K562 (cell line): ENCODE measurements at regions not wholly inside any gene's neighbourhood (a gene's known extent, or its start where the extent isn't known, plus 50 kb on each side); places are given as distances from the start of the nearest gene placed in this dataset.

Source experiments
- ATAC-seq: fragments of 200-7000 bp; cut with Tn5 transposase; 3 replicates; pipeline ENCODE4 v1.9.1; 2020; ENCODE audit warnings: moderate library complexity
- BruUV-seq: library from RNA; stranded (reverse); fragments of 400-500 nt; replicated peaks from 2 replicates; lab custom pipeline; 2021; lab: Mats Ljungman, UMichigan
- CTCF ChIA-PET: fragments of 300-600 bp; formaldehyde crosslinking; extraction: SDS; loops from one replicate; lab custom pipeline; 2021; ENCODE audit warnings: low intra/inter-chr PET ratio; lab: Yijun Ruan, JAX
- POLR2A ChIA-PET: fragments of 300-600, 350-650 bp; sonication (Branson Sonifier 250); formaldehyde crosslinking; extraction: SDS; loops from one replicate; lab custom pipeline; 2021; ENCODE audit warnings: antibody characterized with exemption, inconsistent platforms; lab: Yijun Ruan, JAX
- DNase-seq, 4 experiments: peaks; one replicate each; pipeline versions ENCODE4 v3.0.0 to v3.0.0-alpha.2; 2011 to 2018; ENCODE audit warnings: low spot score in 3 of 4, mixed read lengths in 3 of 4; ENCODE audit errors: extremely low read depth in 1 of 4
- FAIRE-seq: peaks from 2 replicates; lab custom pipeline; 2011; peaks lifted over from hg19 to GRCh38; lab: Jason Lieb, UNC
- H2AFZ ChIP-seq: 2 replicates; pipeline ENCODE4 v1.6.0; 2011; ENCODE audit warnings: low read depth, low read length, control low read depth, inconsistent platforms
- H3K27ac ChIP-seq: fragments of 200-600 bp; 3 replicates; pipeline ENCODE4 v1.8.0; 2011; ENCODE audit warnings: low read depth, mild to moderate bottlenecking, control low read depth, inconsistent platforms, low read length, moderate library complexity, mixed read lengths; ENCODE audit errors: extremely low read depth
- H3K27me3 ChIP-seq, 2 experiments: fragments of 300-600 bp in 1 of 2; 2 replicates in 1 of 2; 3 replicates in 1 of 2; pipeline versions ENCODE4 v1.6.0 to v1.8.0; 2011; ENCODE audit warnings: inconsistent platforms in 2 of 2, low read length in 2 of 2, mild to moderate bottlenecking in 1 of 2, mixed read lengths in 1 of 2, moderate library complexity in 1 of 2; ENCODE audit not compliant: control insufficient read depth in 2 of 2, insufficient read depth in 2 of 2
- H3K36me3 ChIP-seq: fragments of 300-600 bp; 3 replicates; pipeline ENCODE4 v1.8.0; 2011; ENCODE audit warnings: mild to moderate bottlenecking, low read length, inconsistent platforms; ENCODE audit not compliant: control insufficient read depth, insufficient read depth
- H3K4me1 ChIP-seq, 2 experiments: fragments of 200-600 bp in 1 of 2; replicated peaks in 1 of 2; 2 replicates in 1 of 2; 3 replicates in 1 of 2; pipeline versions ENCODE4 v1.5.1 to v1.8.0; 2011; ENCODE audit warnings: inconsistent platforms in 2 of 2, low read length in 2 of 2, mild to moderate bottlenecking in 1 of 2, mixed read lengths in 1 of 2, moderate library complexity in 1 of 2; ENCODE audit not compliant: control insufficient read depth in 2 of 2, insufficient read depth in 2 of 2
- H3K4me2 ChIP-seq: 2 replicates; pipeline ENCODE4 v1.6.1; 2011; ENCODE audit warnings: low read length, control low read depth, inconsistent platforms, mixed read lengths; ENCODE audit not compliant: insufficient read depth
- H3K4me3 ChIP-seq: fragments of 200-600 bp; sonication (generic), shearing (Covaris generic); 2 replicates; pipeline ENCODE4 v1.5.1; 2016; ENCODE audit warnings: control low read depth, inconsistent platforms
- H3K79me2 ChIP-seq: fragments of 200-600 bp; 3 replicates; pipeline ENCODE4 v1.8.0; 2011; ENCODE audit warnings: low read length, inconsistent platforms; ENCODE audit not compliant: control insufficient read depth, insufficient read depth
- H3K9ac ChIP-seq, 2 experiments: 2 replicates each; pipeline versions ENCODE4 v1.6.0 to v1.6.1; 2011; ENCODE audit warnings: low read depth in 2 of 2, low read length in 2 of 2, control low read depth in 1 of 2, inconsistent platforms in 1 of 2, mild to moderate bottlenecking in 1 of 2, mixed read lengths in 1 of 2; ENCODE audit not compliant: insufficient read depth in 1 of 2
- H3K9me1 ChIP-seq: one replicate; pipeline ENCODE4 v1.6.0; 2011; ENCODE audit warnings: inconsistent platforms, mild to moderate bottlenecking, low read length, moderate library complexity; ENCODE audit not compliant: control insufficient read depth, insufficient read depth
- H3K9me3 ChIP-seq: replicated peaks from 2 replicates; pipeline ENCODE4 v1.5.1; 2011; ENCODE audit warnings: low read depth, low read length, inconsistent platforms; ENCODE audit not compliant: control insufficient read depth, insufficient read depth
- H4K20me1 ChIP-seq: replicated peaks from 2 replicates; pipeline ENCODE4 v1.6.1; 2011; ENCODE audit warnings: low read length, inconsistent platforms, mixed read lengths; ENCODE audit not compliant: control insufficient read depth, insufficient read depth
- ARID3A ChIP-seq: IDR thresholded peaks from 2 replicates; pipeline ENCODE4 v1.6.1; 2012; ENCODE audit warnings: low read depth, low read length, improper control_type of control experiment, borderline replicate concordance
- BDP1 ChIP-seq: IDR thresholded peaks from 3 replicates; pipeline ENCODE4 v1.6.1; 2011; ENCODE audit not compliant: insufficient read length, insufficient read depth
- BRF2 ChIP-seq: IDR thresholded peaks from 3 replicates; pipeline ENCODE4 v1.6.1; 2011; ENCODE audit warnings: borderline replicate concordance, mild to moderate bottlenecking; ENCODE audit not compliant: insufficient read length, insufficient read depth
- HMG20B ChIP-seq: fragments of 250-450 bp; sonication (Bioruptor Pico); IDR thresholded peaks from 2 replicates; pipeline ENCODE4 v1.5.0; 2021; ENCODE audit warnings: mild to moderate bottlenecking
- ILK ChIP-seq: fragments of 450-650 bp; IDR thresholded peaks from 2 replicates; pipeline ENCODE4 v1.6.1; 2016; ENCODE audit warnings: missing genetic modification characterization, low read depth, mild to moderate bottlenecking, missing compliant biosample characterization, moderate library complexity, borderline replicate concordance
- OTX1 ChIP-seq: fragments of 450-650 bp; formaldehyde crosslinking; IDR thresholded peaks from 2 replicates; pipeline ENCODE4 v1.4.0; 2022; ENCODE audit warnings: mild to moderate bottlenecking
- RNF2 ChIP-seq: sonication (generic); IDR thresholded peaks from 2 replicates; pipeline ENCODE4 v1.6.1; 2016
- SAFB2 ChIP-seq: fragments of 200-400 bp; formaldehyde crosslinking; IDR thresholded peaks from 2 replicates; pipeline ENCODE4 v1.6.1; 2018; ENCODE audit warnings: borderline replicate concordance, low read length, low read depth, moderate library complexity; ENCODE audit not compliant: severe bottlenecking
- SIN3A ChIP-seq, 2 experiments: fragments of 150-350 bp in 1 of 2; IDR thresholded peaks; 2 replicates each; pipeline ENCODE4 v1.6.1; 2011 to 2016; ENCODE audit warnings: borderline replicate concordance in 2 of 2, low read depth in 2 of 2, low read length in 2 of 2, mild to moderate bottlenecking in 2 of 2, moderate library complexity in 2 of 2; ENCODE audit not compliant: control insufficient read depth in 1 of 2
- SMAD3 ChIP-seq: fragments of 450-650 bp; formaldehyde crosslinking; conservative IDR thresholded peaks from 2 replicates; pipeline ENCODE4 v1.4.0; 2020; ENCODE audit warnings: mild to moderate bottlenecking
- YBX1 ChIP-seq: fragments of 450-650 bp; IDR thresholded peaks from 2 replicates; pipeline ENCODE4 v1.7.1; 2016; ENCODE audit warnings: mild to moderate bottlenecking
- ZNF134 ChIP-seq: fragments of 250-450 bp; sonication (Bioruptor Pico); conservative IDR thresholded peaks from 2 replicates; pipeline ENCODE4 v1.4.0; 2020
- ZNF212 ChIP-seq: fragments of 450-650 bp; formaldehyde crosslinking; IDR thresholded peaks from 2 replicates; pipeline ENCODE4 v1.4.0; 2020; ENCODE audit warnings: mild to moderate bottlenecking
- ZNF354B ChIP-seq: fragments of 250-450 bp; sonication (Bioruptor Pico); IDR thresholded peaks from 2 replicates; pipeline ENCODE4 v1.4.0; 2020
- WGBS: fragments of 100-300 bp; shearing (Covaris generic); methylation state at CpG from one replicate; pipeline ENCODE4 v1.1.6; 2016; ENCODE audit warnings: low coverage, mixed read lengths; ENCODE audit not compliant: insufficient coverage; ENCODE audit errors: missing lambda C conversion rate; 5-methylcytosine and 5-hydroxymethylcytosine counted together
- in situ Hi-C: fragments of 300-500 bp; cut with MboI; formaldehyde crosslinking; loops from 4 replicates; pipeline ENCODE4 v1.15.0; 2018; ENCODE audit warnings: inconsistent platforms, mixed read lengths
- intact Hi-C: fragments of 100-400 bp; cut with micrococcal nuclease; formaldehyde crosslinking; loops from 2 replicates; pipeline ENCODE4 v1.14.2; 2022
- TF ChIP-seq, protein P1 (sequence below), 2 experiments: fragments of 250-450 bp in 1 of 2; fragments of 450-650 bp in 1 of 2; sonication (Bioruptor Pico) in 1 of 2; IDR thresholded peaks; 2 replicates each; pipeline versions ENCODE4 v1.6.1 to v1.8.0; 2016 to 2021; ENCODE audit warnings: mild to moderate bottlenecking in 2 of 2, moderate library complexity in 2 of 2, missing compliant biosample characterization in 1 of 2, missing genetic modification characterization in 1 of 2
- TF ChIP-seq, protein P2 (sequence below): sonication (generic); formaldehyde crosslinking; IDR thresholded peaks from 2 replicates; pipeline ENCODE4 v1.8.0; 2022; ENCODE audit warnings: mild to moderate bottlenecking, low read depth, missing genetic modification reagents

DNA sequence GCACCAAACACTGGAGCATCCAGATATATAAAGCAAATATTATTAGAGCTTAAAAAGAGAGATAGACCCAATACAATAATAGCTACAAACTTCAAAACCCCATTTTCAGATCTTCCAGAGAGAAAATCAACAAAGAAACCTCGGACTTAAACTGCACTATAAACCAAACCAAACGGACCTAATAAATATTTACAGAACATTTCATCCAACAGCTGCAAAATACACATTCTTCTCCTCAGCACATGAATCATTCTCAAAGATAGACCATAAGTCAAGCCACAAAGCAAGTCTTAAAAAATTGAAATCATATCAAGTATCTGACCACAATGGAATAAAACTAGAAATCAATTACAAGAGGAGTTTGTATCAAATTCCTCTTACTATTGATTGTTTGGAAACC, 140.2 kb upstream of the OTOS start (continued):
- TF ChIP-seq ARID3A (no peak), RNF2 (no peak), SMAD3 (no peak)

DNA sequence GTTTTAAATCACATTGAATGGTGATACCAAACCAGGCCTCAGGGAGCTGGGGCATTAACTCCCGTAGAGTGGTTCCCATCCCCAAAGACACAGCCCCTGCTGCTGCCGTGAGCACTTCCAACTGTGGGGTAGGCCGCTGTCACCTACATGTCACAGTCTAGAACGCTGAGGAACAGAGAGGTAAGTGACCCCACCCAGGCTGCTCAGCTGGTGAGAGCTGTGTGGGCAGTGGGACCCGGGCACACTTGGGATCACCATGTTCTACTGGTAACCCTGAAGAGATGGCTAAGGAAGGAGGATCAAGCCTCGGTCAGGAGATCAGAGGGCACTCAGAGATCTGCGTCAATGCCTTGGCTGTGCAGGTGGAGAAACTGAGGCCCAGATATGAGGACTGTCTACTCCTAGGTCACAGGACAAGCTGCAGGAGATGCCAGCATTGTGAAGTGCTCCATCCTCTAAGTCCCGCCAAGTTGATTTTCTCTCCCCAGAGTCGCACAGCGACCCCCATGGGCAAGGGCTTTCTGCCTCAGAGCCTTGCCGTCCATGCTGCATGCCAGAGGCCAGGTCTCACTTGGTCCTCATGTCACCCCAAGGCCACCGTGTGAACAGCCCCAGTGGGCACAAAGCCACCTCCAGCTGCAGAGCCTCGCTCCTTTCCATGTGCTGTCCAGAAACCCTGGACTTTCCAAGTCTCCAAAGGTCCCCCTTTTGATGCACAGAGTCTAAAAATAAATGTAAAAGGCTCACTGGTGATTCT, 144.2 kb upstream of the OTOS start:
- peaks cover 0 to 14% of the 10 kb centered on the region in 2 experiments; a peak in 2 of 5 replicates for H3K27me3 ChIP-seq
- intact Hi-C loops (no loop called here), in situ Hi-C loops (no loop called here)
- ChIA-PET POLR2A (no interaction called here), CTCF (no interaction called here)
- no peak overlapping the region for H3K4me2 ChIP-seq
- H4K20me1 ChIP-seq: no peaks in the 10 kb centered on the region
- H3K4me3 ChIP-seq: no peak overlapping the region
- no peaks in the 10 kb centered on the region for H3K9me1 ChIP-seq
- ATAC-seq (no peak), DNase-seq (no peak), FAIRE-seq (no peak)
- H3K9me3 ChIP-seq: no peaks in the 10 kb centered on the region
- under 1% methylated on average over 13 of the region's 13 CpGs for WGBS
- no TSS peak for BruUV-seq
- H3K9ac ChIP-seq: no peak overlapping the region
- H3K4me1 ChIP-seq: no peaks in the 10 kb centered on the region
- H3K36me3 ChIP-seq: no peaks in the 10 kb centered on the region
- H3K27ac ChIP-seq: no peak overlapping the region
- no peaks in the 10 kb centered on the region for H3K79me2 ChIP-seq
- no peak overlapping the region for H2AFZ ChIP-seq
- TF ChIP-seq YBX1: no peak
- TF ChIP-seq, protein P1, sequence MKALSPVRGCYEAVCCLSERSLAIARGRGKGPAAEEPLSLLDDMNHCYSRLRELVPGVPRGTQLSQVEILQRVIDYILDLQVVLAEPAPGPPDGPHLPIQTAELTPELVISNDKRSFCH (CRISPR knock-in tag; IDR thresholded peaks at IDR 0.05): no peak
- TF ChIP-seq, protein P1 (tag; IDR thresholded peaks at IDR 0.05): no peak
- TF ChIP-seq HMG20B: no peak
- no peak for TF ChIP-seq ZNF354B (CRISPR knock-in tag)
- TF ChIP-seq BDP1: no peak
- TF ChIP-seq ILK: no peak
- no peak for TF ChIP-seq BRF2
- no peak for TF ChIP-seq SIN3A (IDR thresholded peaks at IDR 0.05; ENCODE audit: borderline replicate concordance in 2 of 2, control insufficient read depth in 1 of 2, low read depth in 2 of 2, low read length in 2 of 2)
- TF ChIP-seq, protein P2, sequence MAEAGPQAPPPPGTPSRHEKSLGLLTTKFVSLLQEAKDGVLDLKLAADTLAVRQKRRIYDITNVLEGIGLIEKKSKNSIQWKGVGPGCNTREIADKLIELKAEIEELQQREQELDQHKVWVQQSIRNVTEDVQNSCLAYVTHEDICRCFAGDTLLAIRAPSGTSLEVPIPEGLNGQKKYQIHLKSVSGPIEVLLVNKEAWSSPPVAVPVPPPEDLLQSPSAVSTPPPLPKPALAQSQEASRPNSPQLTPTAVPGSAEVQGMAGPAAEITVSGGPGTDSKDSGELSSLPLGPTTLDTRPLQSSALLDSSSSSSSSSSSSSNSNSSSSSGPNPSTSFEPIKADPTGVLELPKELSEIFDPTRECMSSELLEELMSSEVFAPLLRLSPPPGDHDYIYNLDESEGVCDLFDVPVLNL (CRISPR knock-in tag): no peak
- no peak for TF ChIP-seq OTX1 (CRISPR knock-in tag)
- TF ChIP-seq ZNF212 (CRISPR knock-in tag): no peak
- TF ChIP-seq SAFB2: no peak
- TF ChIP-seq ZNF134 (CRISPR knock-in tag): no peak
